Sciatic nerve (tissue), 2 donors: ENCODE measurements at regions not wholly inside any gene's neighbourhood (a gene's known extent, or its start where the extent isn't known, plus 50 kb on each side); places are given as distances from the start of the nearest gene placed in this dataset.
"Not testable (repeated sequence)": the region's sequence is repeated elsewhere in the genome, so short reads cannot be mapped to it uniquely, and the experiment has no call there.

Source experiments
- ATAC-seq: fragments of 200-7000 bp; cut with Tn5 transposase; one replicate; pipeline ENCODE4 v1.9.1; 2020; ENCODE audit warnings: mild to moderate bottlenecking, moderate library complexity
- DNase-seq: peaks from one replicate; pipeline ENCODE4 v3.0.0-alpha.2; 2020; ENCODE audit warnings: low spot score
- intact Hi-C: fragments of 100-400 bp; cut with DNase I; formaldehyde crosslinking; loops from one replicate; pipeline ENCODE4 v1.14.2; 2022
- donor health status: DM: no; HTN: no; CAD: no.
- donor health status: DM: no; HTN: no; CAD: no.

- intact Hi-C loops = no loop called here
- DNase-seq (no peak), ATAC-seq (no peak)
These were observed 416.1 kb downstream of the MDFIC start for GRCh38 chr7:115338016-115338415.

- intact Hi-C loops = no loop called here
- ATAC-seq (no peak), DNase-seq (no peak)
These were observed 410.8 kb downstream of the MDFIC start for GRCh38 chr7:115332691-115333090.

GRCh38 chr7:115329006-115329405, 407.1 kb downstream of the MDFIC start:
- DNase-seq (no peak), ATAC-seq (no peak)
- intact Hi-C loops = no loop called here

- ATAC-seq = no peak
- no peak for DNase-seq
- intact Hi-C loops = no loop called here
These were observed 406.1 kb downstream of the MDFIC start for GRCh38 chr7:115328018-115328417.

GRCh38 chr7:115327326-115327725, 405.4 kb downstream of the MDFIC start:
- intact Hi-C loops = no loop called here
- no peak for ATAC-seq

GRCh38 chr7:115319541-115319940, 397.6 kb downstream of the MDFIC start:
- intact Hi-C loops = no loop called here
- no peak for ATAC-seq
- no peak for DNase-seq

More at GRCh38 chr7:115327326-115327725, 405.4 kb downstream of the MDFIC start:
- DNase-seq = no peak

- ATAC-seq, intact Hi-C loops, DNase-seq: not testable (repeated sequence)
These were observed 388.4 kb downstream of the MDFIC start for GRCh38 chr7:115310316-115310715.

GRCh38 chr7:115306586-115306985, 384.7 kb downstream of the MDFIC start:
- ATAC-seq = no peak
- no peak for DNase-seq

GRCh38 chr7:115300231-115300870, 378.5 kb downstream of the MDFIC start:
- ATAC-seq = no peak
- intact Hi-C loops = no loop called here
- no peak for DNase-seq

More at GRCh38 chr7:115306586-115306985, 384.7 kb downstream of the MDFIC start:
- intact Hi-C loops = no loop called here

- intact Hi-C loops = no loop called here
- no peak for ATAC-seq
- no peak for DNase-seq
These were observed 377.6 kb downstream of the MDFIC start for GRCh38 chr7:115299397-115300037.

GRCh38 chr7:115297656-115298055, 375.8 kb downstream of the MDFIC start:
- no peak for ATAC-seq

GRCh38 chr7:115293628-115294240, 371.8 kb downstream of the MDFIC start:
- ATAC-seq (no peak), DNase-seq (no peak)
- intact Hi-C loops = no loop called here

More at GRCh38 chr7:115297656-115298055, 375.8 kb downstream of the MDFIC start:
- DNase-seq = no peak
- intact Hi-C loops = no loop called here

- intact Hi-C loops = no loop called here
- ATAC-seq = no peak
- no peak for DNase-seq
These were observed 370.5 kb downstream of the MDFIC start for GRCh38 chr7:115292381-115292780.

GRCh38 chr7:115289971-115290370, 368.1 kb downstream of the MDFIC start:
- intact Hi-C loops = no loop called here
- ATAC-seq = no peak
- no peak for DNase-seq

- ATAC-seq (no peak), DNase-seq (no peak)
- intact Hi-C loops = no loop called here
These were observed 354.9 kb downstream of the MDFIC start for GRCh38 chr7:115276791-115277190.

- intact Hi-C loops, DNase-seq, ATAC-seq: not testable (repeated sequence)
These were observed 352.0 kb downstream of the MDFIC start for GRCh38 chr7:115273855-115274254.

GRCh38 chr7:115273139-115273772, 351.4 kb downstream of the MDFIC start:
- no peak for ATAC-seq
- no peak for DNase-seq
- intact Hi-C loops = no loop called here

- no peak for ATAC-seq
- intact Hi-C loops = no loop called here
- no peak for DNase-seq
These were observed 349.7 kb downstream of the MDFIC start for GRCh38 chr7:115271332-115272235.

- intact Hi-C loops = no loop called here
- no peak for DNase-seq
- no peak for ATAC-seq
These were observed 347.6 kb downstream of the MDFIC start for GRCh38 chr7:115269486-115269885.
